ENCODE measurements at regions not wholly inside any gene's neighbourhood (a gene's known extent, or its start where the extent isn't known, plus 50 kb on each side); places are given as distances from the start of the nearest gene placed in this dataset.

DNA sequence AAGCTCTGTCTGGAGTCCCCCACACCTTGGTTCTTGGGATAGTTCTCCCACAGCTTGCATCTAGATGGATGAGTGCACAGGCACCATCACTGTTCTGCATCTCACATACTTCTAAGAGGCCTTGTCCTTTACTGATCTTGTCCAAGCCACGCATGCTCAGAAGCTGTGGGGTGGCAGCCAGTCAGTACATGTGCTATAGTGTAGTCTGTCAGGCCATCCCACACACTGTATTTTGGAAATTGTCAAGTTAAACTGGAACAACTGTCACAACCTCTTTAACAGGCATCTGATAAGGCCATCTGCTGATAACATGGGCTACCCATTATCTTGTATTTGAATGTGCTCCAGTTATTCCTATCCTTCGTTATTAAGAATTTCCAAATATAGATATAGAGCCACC, 296.5 kb upstream of the AZI2 start:
- Histone ChIP-seq H3K27ac (ENCODE audit: low read depth in 1 of 2, low read length in 2 of 2) (no peak overlapping the region), H3K27me3 (ENCODE audit: control insufficient read depth in 1 of 2, insufficient read depth in 2 of 2, low read length in 2 of 2) (no peaks in the 10 kb centered on the region), H3K9me3 (ENCODE audit: control insufficient read depth in 1 of 2, insufficient read depth in 1 of 2, low read length in 2 of 2) (no peaks in the 10 kb centered on the region), H3K4me1 (ENCODE audit: insufficient read depth, low read length) (no peaks in the 10 kb centered on the region), H3K4me3 (ENCODE audit: low read length) (no peak overlapping the region), H3K36me3 (ENCODE audit: insufficient read depth, low read length) (no peaks in the 10 kb centered on the region)
- peaks cover 10% of the 10 kb centered on the region for H3K27me3 Mint-ChIP-seq
- no peaks in the 10 kb centered on the region for H3K36me3 Mint-ChIP-seq (ENCODE audit: low read depth)
- H3K9me3 Mint-ChIP-seq = no peaks in the 10 kb centered on the region
- ChIA-PET CTCF (no interaction called here), POLR2A (no interaction called here)
- no peaks in the 10 kb centered on the region for H3K4me1 Mint-ChIP-seq (ENCODE audit: low read depth)
- TF ChIP-seq, protein P1, sequence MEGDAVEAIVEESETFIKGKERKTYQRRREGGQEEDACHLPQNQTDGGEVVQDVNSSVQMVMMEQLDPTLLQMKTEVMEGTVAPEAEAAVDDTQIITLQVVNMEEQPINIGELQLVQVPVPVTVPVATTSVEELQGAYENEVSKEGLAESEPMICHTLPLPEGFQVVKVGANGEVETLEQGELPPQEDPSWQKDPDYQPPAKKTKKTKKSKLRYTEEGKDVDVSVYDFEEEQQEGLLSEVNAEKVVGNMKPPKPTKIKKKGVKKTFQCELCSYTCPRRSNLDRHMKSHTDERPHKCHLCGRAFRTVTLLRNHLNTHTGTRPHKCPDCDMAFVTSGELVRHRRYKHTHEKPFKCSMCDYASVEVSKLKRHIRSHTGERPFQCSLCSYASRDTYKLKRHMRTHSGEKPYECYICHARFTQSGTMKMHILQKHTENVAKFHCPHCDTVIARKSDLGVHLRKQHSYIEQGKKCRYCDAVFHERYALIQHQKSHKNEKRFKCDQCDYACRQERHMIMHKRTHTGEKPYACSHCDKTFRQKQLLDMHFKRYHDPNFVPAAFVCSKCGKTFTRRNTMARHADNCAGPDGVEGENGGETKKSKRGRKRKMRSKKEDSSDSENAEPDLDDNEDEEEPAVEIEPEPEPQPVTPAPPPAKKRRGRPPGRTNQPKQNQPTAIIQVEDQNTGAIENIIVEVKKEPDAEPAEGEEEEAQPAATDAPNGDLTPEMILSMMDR (IDR thresholded peaks at IDR 0.05) = no peak
- H3K4me3 Mint-ChIP-seq = no peak overlapping the region
- intact Hi-C loops (cut with DNase I, micrococcal nuclease) = no loop called here
- DNase-seq (no peak), ATAC-seq (ENCODE audit: poor library complexity) (no peak)
- H3K27ac Mint-ChIP-seq = no peak overlapping the region

DNA sequence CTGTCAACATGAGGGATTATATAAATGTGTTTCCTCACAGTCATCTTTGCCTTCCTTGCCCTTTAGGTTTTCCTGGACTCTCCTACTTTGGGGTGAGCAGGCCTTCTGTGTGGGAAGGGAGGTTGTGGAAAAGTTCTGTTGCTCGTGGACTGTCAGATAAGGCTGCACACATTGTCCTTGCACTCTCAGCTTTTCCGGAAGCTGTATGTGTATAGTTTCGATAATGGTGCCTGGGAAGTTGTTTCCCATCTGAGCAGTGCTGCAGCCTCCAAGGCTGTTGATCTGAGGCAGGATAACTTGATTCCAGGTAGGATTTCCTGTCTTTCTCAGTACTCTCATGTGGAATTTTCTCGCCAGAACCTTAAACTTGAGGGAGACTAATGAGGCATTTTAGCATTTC, 297.8 kb upstream of the AZI2 start:
- Mint-ChIP-seq H3K27me3 (peaks cover 10% of the 10 kb centered on the region), H3K9me3 (no peaks in the 10 kb centered on the region), H3K36me3 (ENCODE audit: low read depth) (no peaks in the 10 kb centered on the region), H3K4me1 (ENCODE audit: low read depth) (no peaks in the 10 kb centered on the region), H3K4me3 (no peak overlapping the region), H3K27ac (no peak overlapping the region)
- ChIA-PET CTCF (no interaction called here), POLR2A (no interaction called here)
- Histone ChIP-seq H3K4me1 (ENCODE audit: insufficient read depth, low read length) (no peaks in the 10 kb centered on the region), H3K9me3 (ENCODE audit: control insufficient read depth in 1 of 2, insufficient read depth in 1 of 2, low read length in 2 of 2) (no peaks in the 10 kb centered on the region), H3K4me3 (ENCODE audit: low read length) (no peak overlapping the region), H3K36me3 (ENCODE audit: insufficient read depth, low read length) (no peaks in the 10 kb centered on the region), H3K27ac (ENCODE audit: low read depth in 1 of 2, low read length in 2 of 2) (no peak overlapping the region), H3K27me3 (ENCODE audit: control insufficient read depth in 1 of 2, insufficient read depth in 2 of 2, low read length in 2 of 2) (no peaks in the 10 kb centered on the region)
- no peak for ATAC-seq (ENCODE audit: poor library complexity)
- intact Hi-C loops (cut with DNase I, micrococcal nuclease) = no loop called here
- DNase-seq = no peak
- TF ChIP-seq, protein P1 (IDR thresholded peaks at IDR 0.05) = no peak

DNA sequence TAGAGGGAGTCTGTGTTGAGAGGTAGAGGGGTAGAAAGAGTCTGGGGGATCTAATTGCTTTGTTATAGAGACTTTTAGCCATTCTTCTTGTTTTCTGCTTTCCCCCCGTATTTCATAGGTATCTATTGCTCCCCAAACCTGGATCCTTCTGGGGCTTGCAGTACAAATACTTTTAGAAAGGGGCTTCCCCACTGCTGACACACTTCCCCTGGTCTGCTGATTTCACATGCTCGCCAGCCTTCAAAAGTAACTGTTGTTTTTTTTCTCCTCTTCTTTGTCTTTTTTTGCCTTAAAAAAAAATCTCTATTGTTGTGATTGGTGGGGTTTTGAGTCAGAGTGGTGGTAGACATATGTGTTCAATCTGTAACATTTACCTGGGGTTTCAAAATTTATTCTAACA, 300.6 kb upstream of the AZI2 start:
- CTCF ChIA-PET = no interaction called here
- POLR2A ChIA-PET = no interaction called here
- H3K27ac ChIP-seq (ENCODE audit: low read depth in 1 of 2, low read length in 2 of 2) = no peak overlapping the region
- intact Hi-C loops (cut with DNase I, micrococcal nuclease) = no loop called here
- ATAC-seq (ENCODE audit: poor library complexity) = no peak
- Mint-ChIP-seq H3K9me3 (no peaks in the 10 kb centered on the region), H3K27ac (no peak overlapping the region), H3K4me3 (no peak overlapping the region), H3K36me3 (ENCODE audit: low read depth) (no peaks in the 10 kb centered on the region), H3K4me1 (ENCODE audit: low read depth) (no peaks in the 10 kb centered on the region), H3K27me3 (peaks cover 10% of the 10 kb centered on the region)
- H3K9me3 ChIP-seq (ENCODE audit: control insufficient read depth in 1 of 2, insufficient read depth in 1 of 2, low read length in 2 of 2) = no peaks in the 10 kb centered on the region
- no peaks in the 10 kb centered on the region for H3K27me3 ChIP-seq (ENCODE audit: control insufficient read depth in 1 of 2, insufficient read depth in 2 of 2, low read length in 2 of 2)
- H3K4me1 ChIP-seq (ENCODE audit: insufficient read depth, low read length) = no peaks in the 10 kb centered on the region
- TF ChIP-seq, protein P1 (IDR thresholded peaks at IDR 0.05) = no peak
- no peaks in the 10 kb centered on the region for H3K36me3 ChIP-seq (ENCODE audit: insufficient read depth, low read length)
- H3K4me3 ChIP-seq (ENCODE audit: low read length) = no peak overlapping the region
- DNase-seq = no peak
